ENCODE measurements at regions not wholly inside any gene's neighbourhood (a gene's known extent, or its start where the extent isn't known, plus 50 kb on each side); places are given as distances from the start of the nearest gene placed in this dataset.

- CTCF ChIA-PET = no interaction called here
- DNase-seq (ENCODE audit: low read depth, low spot score) = no peak
- no peak for ATAC-seq
Measured at GRCh38 chr7:106369352-106369751, 84.6 kb upstream of the NAMPT start.

GRCh38 chr7:106367664-106368063, 82.9 kb upstream of the NAMPT start:
- no peak overlapping the region for H3K4me3 ChIP-seq (replicated peaks in 1 of 2; ENCODE audit: low read depth in 1 of 2, low read length in 2 of 2)
- H3K4me1 ChIP-seq (ENCODE audit: control insufficient read depth in 1 of 2, insufficient read depth in 2 of 2, low read length in 2 of 2) = peaks cover 0 to 4% of the 10 kb centered on the region in 2 experiments; a peak in 1 of 4 replicates
- no peaks in the 10 kb centered on the region for H3K27me3 ChIP-seq (ENCODE audit: insufficient read depth, low read length)
- intact Hi-C loops (cut with micrococcal nuclease) = loop anchor here (5.0 kb wide), 1 partner anchor 190 kb away; no protein-coding TSS in a partner anchor
- H3K79me2 ChIP-seq (ENCODE audit: insufficient read depth, low read length) = no peaks in the 10 kb centered on the region
- no peaks in the 10 kb centered on the region for H3K9me3 ChIP-seq (ENCODE audit: control insufficient read depth in 1 of 2, insufficient read depth in 1 of 2, low read depth in 1 of 2, low read length in 2 of 2)
- ChIA-PET POLR2A (no interaction called here), RAD21 (ENCODE audit: low non-redundant PET in 1 of 2, low total read pairs in 2 of 2, uncharacterized antibody in 2 of 2, unreplicated experiment in 2 of 2) (interaction anchor here in 1 of 2 experiments (1.2 kb wide), 1 partner anchor 191 kb away, joined by 3 read pairs; no protein-coding TSS in a partner anchor), CTCF (interaction anchor here (1.0 to 1.7 kb wide), 2 partner anchors 191 to 413 kb away, joined by 3 to 5 read pairs; no protein-coding TSS in a partner anchor)
- no peak for DNase-seq (ENCODE audit: low read depth, low spot score)
- BruUV-seq (replicated peaks) = no TSS peak
- H3K36me3 ChIP-seq (ENCODE audit: control insufficient read depth in 1 of 2, insufficient read depth in 2 of 2, low read length in 2 of 2) = no peaks in the 10 kb centered on the region
- no peak overlapping the region for H3K9ac ChIP-seq (ENCODE audit: low read length)
- no peak for TF ChIP-seq JUND (IDR thresholded peaks at IDR 0.05)
- TF ChIP-seq CEBPB (IDR thresholded peaks at IDR 0.05; ENCODE audit: low read depth) = no peak
- TF ChIP-seq POLR2AphosphoS5 (IDR thresholded peaks at IDR 0.05; ENCODE audit: low read depth, low read length) = no peak
- no peak for TF ChIP-seq MAX (IDR thresholded peaks at IDR 0.05)
- TF ChIP-seq YY1 (IDR thresholded peaks at IDR 0.05; ENCODE audit: extremely low read depth, insufficient replicate concordance, low read depth, low read length) = no peak
- no peak for TF ChIP-seq EZH2phosphoT487 (IDR thresholded peaks at IDR 0.05; ENCODE audit: borderline replicate concordance)
- no peak for TF ChIP-seq POLR2A (IDR thresholded peaks at IDR 0.05; ENCODE audit: borderline replicate concordance, extremely low read depth, insufficient read depth, insufficient read length)
- no peak for TF ChIP-seq SIN3A (IDR thresholded peaks at IDR 0.05; ENCODE audit: low read depth)
- TF ChIP-seq RAD21 (IDR thresholded peaks at IDR 0.05; ENCODE audit: low read depth) = no peak
- no peak for TF ChIP-seq EZH2 (IDR thresholded peaks at IDR 0.05)
- no peak for TF ChIP-seq ZFX (IDR thresholded peaks at IDR 0.05)
- TF ChIP-seq SRF (IDR thresholded peaks at IDR 0.05; ENCODE audit: low read depth) = no peak
- TF ChIP-seq EGR1 (IDR thresholded peaks at IDR 0.05; ENCODE audit: low read depth) = no peak
- no peak for TF ChIP-seq CBX3 (IDR thresholded peaks at IDR 0.05; ENCODE audit: low read depth)
- no peak for TF ChIP-seq CTCF (IDR thresholded peaks at IDR 0.05 in 2 of 3, conservative IDR thresholded peaks at IDR 0.05 in 1 of 3; ENCODE audit: borderline replicate concordance in 1 of 3, insufficient read depth in 1 of 3, low read depth in 2 of 3, low read length in 2 of 3)
- no peak for TF ChIP-seq SP1 (IDR thresholded peaks at IDR 0.05; ENCODE audit: low read depth)
- no peak for TF ChIP-seq ELF1 (IDR thresholded peaks at IDR 0.05; ENCODE audit: borderline replicate concordance, low read depth)
- no peak for ATAC-seq
- H3K27ac ChIP-seq (ENCODE audit: low read depth, low read length) = no peak overlapping the region
- no peaks in the 10 kb centered on the region for H4K20me1 ChIP-seq (ENCODE audit: insufficient read depth)
- H3K9me2 ChIP-seq (ENCODE audit: insufficient read depth) = no peaks in the 10 kb centered on the region
- no peak overlapping the region for H3K4me2 ChIP-seq (ENCODE audit: low read length)
- no peak overlapping the region for H2AFZ ChIP-seq (ENCODE audit: low read depth, low read length, poor library complexity, severe bottlenecking)

More at GRCh38 chr7:106369352-106369751, 84.6 kb upstream of the NAMPT start:
- Histone ChIP-seq H4K20me1 (ENCODE audit: insufficient read depth) (no peaks in the 10 kb centered on the region), H2AFZ (ENCODE audit: low read depth, low read length, poor library complexity, severe bottlenecking) (no peak overlapping the region), H3K79me2 (ENCODE audit: insufficient read depth, low read length) (no peaks in the 10 kb centered on the region), H3K9me3 (ENCODE audit: control insufficient read depth in 1 of 2, insufficient read depth in 1 of 2, low read depth in 1 of 2, low read length in 2 of 2) (no peaks in the 10 kb centered on the region), H3K4me2 (ENCODE audit: low read length) (no peak overlapping the region), H3K4me1 (ENCODE audit: control insufficient read depth in 1 of 2, insufficient read depth in 2 of 2, low read length in 2 of 2) (peaks cover 0 to 4% of the 10 kb centered on the region in 2 experiments; a peak in 1 of 4 replicates), H3K27me3 (ENCODE audit: insufficient read depth, low read length) (no peaks in the 10 kb centered on the region), H3K4me3 (replicated peaks in 1 of 2; ENCODE audit: low read depth in 1 of 2, low read length in 2 of 2) (no peak overlapping the region), H3K9ac (ENCODE audit: low read length) (no peak overlapping the region), H3K9me2 (ENCODE audit: insufficient read depth) (no peaks in the 10 kb centered on the region), H3K36me3 (ENCODE audit: control insufficient read depth in 1 of 2, insufficient read depth in 2 of 2, low read length in 2 of 2) (no peaks in the 10 kb centered on the region), H3K27ac (ENCODE audit: low read depth, low read length) (no peak overlapping the region)
- intact Hi-C loops (cut with micrococcal nuclease) = loop anchor here (5.0 kb wide), 1 partner anchor 192 kb away; no protein-coding TSS in a partner anchor
- ChIA-PET POLR2A (no interaction called here), RAD21 (ENCODE audit: low non-redundant PET in 1 of 2, low total read pairs in 2 of 2, uncharacterized antibody in 2 of 2, unreplicated experiment in 2 of 2) (no interaction called here)
- no TSS peak for BruUV-seq (replicated peaks)
- TF ChIP-seq FOSL1 (IDR thresholded peaks at IDR 0.05; ENCODE audit: low read depth) = no peak
- TF ChIP-seq MAX (IDR thresholded peaks at IDR 0.05) = no peak

All from HCT116 (cell line).